Nephron progenitor cell (in vitro differentiated cells): ENCODE measurements at regions not wholly inside any gene's neighbourhood (a gene's known extent, or its start where the extent isn't known, plus 50 kb on each side); places are given as distances from the start of the nearest gene placed in this dataset.

Experiments
- DNase-seq: peaks from one replicate; pipeline ENCODE4 v3.0.0; 2021
- H3K27ac Mint-ChIP-seq: 2 replicates; pipeline ENCODE4 v1.8.0; 2021; ENCODE audit warnings: mild to moderate bottlenecking, moderate library complexity, mixed read lengths
- H3K27me3 Mint-ChIP-seq: 2 replicates; pipeline ENCODE4 v1.8.0; 2021; ENCODE audit warnings: mild to moderate bottlenecking, low read depth, mixed read lengths; ENCODE audit not compliant: poor library complexity
- H3K36me3 Mint-ChIP-seq: 2 replicates; pipeline ENCODE4 v1.8.0; 2021; ENCODE audit warnings: low read depth, mixed read lengths
- H3K4me1 Mint-ChIP-seq: 2 replicates; pipeline ENCODE4 v1.8.0; 2021; ENCODE audit warnings: mixed read lengths
- H3K4me3 Mint-ChIP-seq: 2 replicates; pipeline ENCODE4 v1.8.0; 2021; ENCODE audit warnings: mild to moderate bottlenecking, moderate library complexity, mixed read lengths
- H3K9me3 Mint-ChIP-seq: 2 replicates; pipeline ENCODE4 v1.8.0; 2021; ENCODE audit warnings: mild to moderate bottlenecking, moderate library complexity, mixed read lengths
- TF ChIP-seq, protein P1 (sequence below): fragments of 200-600 bp; sonication (generic); IDR thresholded peaks from 2 replicates; pipeline ENCODE4 v1.5.0; 2021; ENCODE audit warnings: antibody characterized with exemption

DNA sequence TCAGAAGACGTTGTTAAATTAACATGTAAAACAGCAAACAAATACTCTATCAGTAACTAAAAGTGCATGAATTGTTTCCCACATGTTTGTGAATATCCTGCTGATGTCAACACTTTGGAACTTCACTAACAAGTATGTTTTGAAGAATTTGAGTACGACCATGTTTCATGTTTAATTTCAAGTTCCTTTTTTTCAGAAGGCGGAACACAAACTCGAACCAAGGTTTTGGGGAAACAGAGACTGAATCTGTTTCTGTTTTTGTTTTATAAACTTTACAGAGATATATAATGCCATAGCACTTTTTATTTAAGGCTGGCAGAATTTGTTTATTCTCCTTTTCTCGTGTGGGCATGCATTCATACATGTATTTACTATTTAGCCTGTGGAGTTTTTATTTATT lies 509.3 kb upstream of the CITED2 start:
- DNase-seq = no peak
- peaks cover 1% of the 10 kb centered on the region for H3K9me3 Mint-ChIP-seq

GRCh38 chr6:139882977-139883728 lies 508.7 kb upstream of the CITED2 start:
- DNase-seq = no peak
- Mint-ChIP-seq H3K4me1 (peaks cover 82% of the 10 kb centered on the region), H3K36me3 (peaks cover 7% of the 10 kb centered on the region), H3K9me3 (peaks cover 8% of the 10 kb centered on the region), H3K4me3 (no peak overlapping the region), H3K27ac (peak overlapping the region; percentile 97), H3K27me3 (no peaks in the 10 kb centered on the region)
- TF ChIP-seq, protein P1, sequence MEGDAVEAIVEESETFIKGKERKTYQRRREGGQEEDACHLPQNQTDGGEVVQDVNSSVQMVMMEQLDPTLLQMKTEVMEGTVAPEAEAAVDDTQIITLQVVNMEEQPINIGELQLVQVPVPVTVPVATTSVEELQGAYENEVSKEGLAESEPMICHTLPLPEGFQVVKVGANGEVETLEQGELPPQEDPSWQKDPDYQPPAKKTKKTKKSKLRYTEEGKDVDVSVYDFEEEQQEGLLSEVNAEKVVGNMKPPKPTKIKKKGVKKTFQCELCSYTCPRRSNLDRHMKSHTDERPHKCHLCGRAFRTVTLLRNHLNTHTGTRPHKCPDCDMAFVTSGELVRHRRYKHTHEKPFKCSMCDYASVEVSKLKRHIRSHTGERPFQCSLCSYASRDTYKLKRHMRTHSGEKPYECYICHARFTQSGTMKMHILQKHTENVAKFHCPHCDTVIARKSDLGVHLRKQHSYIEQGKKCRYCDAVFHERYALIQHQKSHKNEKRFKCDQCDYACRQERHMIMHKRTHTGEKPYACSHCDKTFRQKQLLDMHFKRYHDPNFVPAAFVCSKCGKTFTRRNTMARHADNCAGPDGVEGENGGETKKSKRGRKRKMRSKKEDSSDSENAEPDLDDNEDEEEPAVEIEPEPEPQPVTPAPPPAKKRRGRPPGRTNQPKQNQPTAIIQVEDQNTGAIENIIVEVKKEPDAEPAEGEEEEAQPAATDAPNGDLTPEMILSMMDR = no peak

More for the DNA sequence above, 509.3 kb upstream of the CITED2 start:
- Mint-ChIP-seq H3K27me3 (no peaks in the 10 kb centered on the region), H3K4me3 (no peak overlapping the region), H3K27ac (peak overlapping the region; percentile 97), H3K4me1 (peaks cover 89% of the 10 kb centered on the region), H3K36me3 (peaks cover 1% of the 10 kb centered on the region)
- TF ChIP-seq, protein P1 = no peak

GRCh38 chr6:139882234-139882633 lies 507.8 kb upstream of the CITED2 start:
- TF ChIP-seq, protein P1 = no peak
- H3K9me3 Mint-ChIP-seq = peaks cover 13% of the 10 kb centered on the region
- DNase-seq = peak; percentile 14
- peak overlapping the region; percentile 73 for H3K27ac Mint-ChIP-seq
- peaks cover 8% of the 10 kb centered on the region for H3K36me3 Mint-ChIP-seq
- no peaks in the 10 kb centered on the region for H3K27me3 Mint-ChIP-seq
- H3K4me3 Mint-ChIP-seq = peak overlapping the region; percentile 39
- peaks cover 75% of the 10 kb centered on the region for H3K4me1 Mint-ChIP-seq

DNA sequence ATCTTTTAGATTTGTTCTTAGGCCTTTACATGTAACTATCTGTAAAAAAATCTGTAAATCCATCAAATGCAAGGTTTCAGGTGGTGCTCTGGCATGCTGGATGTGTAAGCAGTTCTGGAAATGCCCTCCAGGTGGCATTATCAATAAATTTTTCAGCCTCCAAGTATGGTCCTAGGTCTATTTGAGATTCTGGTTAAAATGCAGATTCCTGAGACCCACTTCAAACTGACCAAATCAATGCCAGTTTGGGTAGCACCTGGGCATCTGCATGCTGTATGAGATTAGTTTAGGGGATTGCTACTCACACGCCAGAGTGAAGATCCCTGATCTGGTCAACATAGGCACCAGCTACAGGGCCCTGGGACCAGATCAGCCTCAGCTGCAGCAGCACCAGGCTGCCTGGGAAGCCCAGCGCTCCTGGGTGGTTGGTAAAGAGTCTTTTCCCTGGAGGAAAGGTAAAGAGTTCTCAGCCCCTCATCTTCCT lies 507.3 kb upstream of the CITED2 start:
- Mint-ChIP-seq H3K4me1 (peaks cover 71% of the 10 kb centered on the region), H3K27me3 (no peaks in the 10 kb centered on the region), H3K36me3 (peaks cover 8% of the 10 kb centered on the region), H3K4me3 (peak overlapping the region; percentile 39), H3K9me3 (peaks cover 13% of the 10 kb centered on the region), H3K27ac (peak overlapping the region; percentile 73)
- DNase-seq = peak; percentile 18
- TF ChIP-seq, protein P1 = peak; percentile 63

DNA sequence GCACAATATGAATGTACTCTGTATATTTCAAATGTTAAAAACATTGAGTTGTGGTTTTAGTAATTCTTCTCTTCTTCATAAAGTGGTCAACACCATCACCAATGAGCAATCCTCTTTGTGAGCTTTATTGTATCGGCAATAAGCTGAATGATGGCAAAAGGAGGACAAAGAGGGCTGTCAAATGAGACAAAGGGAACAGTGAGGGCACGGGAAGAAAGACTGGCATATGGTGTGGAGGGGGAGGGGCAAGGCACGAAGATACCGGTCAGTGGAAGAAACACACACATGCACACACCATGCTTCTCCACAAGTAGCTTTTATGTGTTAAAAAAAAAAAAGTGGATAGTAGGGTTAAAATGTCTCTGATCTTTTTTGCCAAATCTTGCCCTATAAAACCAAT lies 506.8 kb upstream of the CITED2 start:
- peaks cover 13% of the 10 kb centered on the region for H3K9me3 Mint-ChIP-seq
- TF ChIP-seq, protein P1 = no peak
- H3K4me1 Mint-ChIP-seq = peaks cover 66% of the 10 kb centered on the region
- no peak overlapping the region for H3K4me3 Mint-ChIP-seq
- H3K27ac Mint-ChIP-seq = peak overlapping the region; percentile 12
- H3K27me3 Mint-ChIP-seq = no peaks in the 10 kb centered on the region
- peaks cover 10% of the 10 kb centered on the region for H3K36me3 Mint-ChIP-seq
- DNase-seq = no peak
